PC-9 (cell line): ENCODE measurements at regions not wholly inside any gene's neighbourhood (a gene's known extent, or its start where the extent isn't known, plus 50 kb on each side); places are given as distances from the start of the nearest gene placed in this dataset.

Experiments
- CTCF ChIP-seq: fragments of 200-600 bp; sonication (generic); conservative IDR thresholded peaks from 2 replicates; pipeline ENCODE4 v1.6.1; 2017; ENCODE audit warnings: mixed run types, antibody characterized with exemption, mild to moderate bottlenecking, moderate library complexity
- EZH2 ChIP-seq: fragments of 200-600 bp; sonication (generic); IDR thresholded peaks from 2 replicates; pipeline ENCODE4 v1.8.0; 2017; ENCODE audit warnings: antibody characterized with exemption, low read depth

GRCh38 chr15:39086641-39087040 lies 494.2 kb upstream of the THBS1 start:
- TF ChIP-seq EZH2, result no peak
- no peak for TF ChIP-seq CTCF
